ENCODE measurements at regions not wholly inside any gene's neighbourhood (a gene's known extent, or its start where the extent isn't known, plus 50 kb on each side); places are given as distances from the start of the nearest gene placed in this dataset.
"Not testable (repeated sequence)": the region's sequence is repeated elsewhere in the genome, so short reads cannot be mapped to it uniquely, and the experiment has no call there.

DNA sequence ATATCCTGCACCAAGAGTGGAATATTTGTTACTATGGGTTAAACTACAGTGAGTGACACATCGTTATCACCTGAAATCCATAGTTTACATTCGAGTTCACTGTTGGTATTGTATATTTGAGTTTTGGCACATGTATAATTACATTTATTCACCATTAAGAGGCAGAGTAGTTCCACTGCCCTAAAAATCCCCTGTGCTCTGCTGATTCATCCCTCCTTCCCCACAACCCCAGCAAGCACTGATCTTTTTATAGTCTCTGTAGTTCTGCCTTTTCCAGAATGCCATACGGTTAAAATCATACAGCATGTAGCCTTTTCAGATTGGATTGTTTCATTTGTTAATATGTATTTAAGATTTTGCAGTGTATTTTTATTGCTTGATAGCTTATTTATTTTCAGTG is 495.2 kb downstream of the DIRAS2 start:
- H3K4me3 ChIP-seq = no peak overlapping the region
- WGBS, 2 donors = 61 to 88% methylated on average over 3 of the region's 3 CpGs
- no peak overlapping the region for H3K27ac ChIP-seq
- no peaks in the 10 kb centered on the region for H3K36me3 ChIP-seq (ENCODE audit: low read depth, missing control alignments)
- no peak for DNase-seq
- H3K9me3 ChIP-seq = no peaks in the 10 kb centered on the region
- no peaks in the 10 kb centered on the region for H3K27me3 ChIP-seq
- TF ChIP-seq, protein P1, sequence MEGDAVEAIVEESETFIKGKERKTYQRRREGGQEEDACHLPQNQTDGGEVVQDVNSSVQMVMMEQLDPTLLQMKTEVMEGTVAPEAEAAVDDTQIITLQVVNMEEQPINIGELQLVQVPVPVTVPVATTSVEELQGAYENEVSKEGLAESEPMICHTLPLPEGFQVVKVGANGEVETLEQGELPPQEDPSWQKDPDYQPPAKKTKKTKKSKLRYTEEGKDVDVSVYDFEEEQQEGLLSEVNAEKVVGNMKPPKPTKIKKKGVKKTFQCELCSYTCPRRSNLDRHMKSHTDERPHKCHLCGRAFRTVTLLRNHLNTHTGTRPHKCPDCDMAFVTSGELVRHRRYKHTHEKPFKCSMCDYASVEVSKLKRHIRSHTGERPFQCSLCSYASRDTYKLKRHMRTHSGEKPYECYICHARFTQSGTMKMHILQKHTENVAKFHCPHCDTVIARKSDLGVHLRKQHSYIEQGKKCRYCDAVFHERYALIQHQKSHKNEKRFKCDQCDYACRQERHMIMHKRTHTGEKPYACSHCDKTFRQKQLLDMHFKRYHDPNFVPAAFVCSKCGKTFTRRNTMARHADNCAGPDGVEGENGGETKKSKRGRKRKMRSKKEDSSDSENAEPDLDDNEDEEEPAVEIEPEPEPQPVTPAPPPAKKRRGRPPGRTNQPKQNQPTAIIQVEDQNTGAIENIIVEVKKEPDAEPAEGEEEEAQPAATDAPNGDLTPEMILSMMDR (IDR thresholded peaks at IDR 0.05) = no peak
- TF ChIP-seq POLR2A (IDR thresholded peaks at IDR 0.05) = no peak
- H3K4me1 ChIP-seq = no peaks in the 10 kb centered on the region
- intact Hi-C loops (cut with DNase I; ENCODE audit: low total_unique reads) = no loop called here

DNA sequence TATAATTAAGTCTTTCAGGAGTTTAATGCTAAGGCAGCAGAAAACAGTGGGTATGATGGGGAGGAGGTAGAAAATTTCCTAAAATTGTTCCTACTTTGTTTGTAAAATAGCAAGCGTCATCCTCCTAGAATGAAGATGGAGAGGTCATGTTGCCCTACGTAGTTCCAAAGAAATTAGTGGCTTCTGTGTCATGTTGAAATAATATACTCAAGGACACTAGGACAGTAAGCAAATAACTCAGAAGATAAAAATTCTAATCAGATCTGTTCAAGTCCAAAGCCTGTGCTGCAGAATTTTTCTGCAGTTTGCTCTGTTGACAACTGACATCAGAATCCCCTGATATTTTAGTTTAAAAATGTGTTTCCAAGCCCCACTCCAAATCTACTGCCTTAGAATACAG is 486.3 kb downstream of the DIRAS2 start:
- DNase-seq = no peak
- Histone ChIP-seq H3K4me3 (no peak overlapping the region), H3K36me3 (ENCODE audit: low read depth, missing control alignments) (no peaks in the 10 kb centered on the region), H3K27me3 (no peaks in the 10 kb centered on the region), H3K27ac (no peak overlapping the region), H3K4me1 (no peaks in the 10 kb centered on the region), H3K9me3 (no peaks in the 10 kb centered on the region)
- intact Hi-C loops (cut with DNase I; ENCODE audit: low total_unique reads) = no loop called here
- 61 to 63% methylated on average over 2 of the region's 2 CpGs for WGBS, 2 donors
- TF ChIP-seq, protein P1 (IDR thresholded peaks at IDR 0.05) = no peak
- no peak for TF ChIP-seq POLR2A (IDR thresholded peaks at IDR 0.05)

- no peaks in the 10 kb centered on the region for H3K4me1 ChIP-seq
- H3K9me3 ChIP-seq = no peaks in the 10 kb centered on the region
- H3K27ac ChIP-seq = no peak overlapping the region
- no peak overlapping the region for H3K4me3 ChIP-seq
- no peak for DNase-seq
- intact Hi-C loops (cut with DNase I; ENCODE audit: low total_unique reads) = no loop called here
- H3K27me3 ChIP-seq = no peaks in the 10 kb centered on the region
- WGBS, 2 donors = 85 to 88% methylated on average over 5 of the region's 5 CpGs
- H3K36me3 ChIP-seq (ENCODE audit: low read depth, missing control alignments) = no peaks in the 10 kb centered on the region
- TF ChIP-seq, protein P1 (IDR thresholded peaks at IDR 0.05) = no peak
- TF ChIP-seq POLR2A (IDR thresholded peaks at IDR 0.05) = no peak
These were observed 480.3 kb downstream of the DIRAS2 start for GRCh38 chr9:90162326-90162725.

DNA sequence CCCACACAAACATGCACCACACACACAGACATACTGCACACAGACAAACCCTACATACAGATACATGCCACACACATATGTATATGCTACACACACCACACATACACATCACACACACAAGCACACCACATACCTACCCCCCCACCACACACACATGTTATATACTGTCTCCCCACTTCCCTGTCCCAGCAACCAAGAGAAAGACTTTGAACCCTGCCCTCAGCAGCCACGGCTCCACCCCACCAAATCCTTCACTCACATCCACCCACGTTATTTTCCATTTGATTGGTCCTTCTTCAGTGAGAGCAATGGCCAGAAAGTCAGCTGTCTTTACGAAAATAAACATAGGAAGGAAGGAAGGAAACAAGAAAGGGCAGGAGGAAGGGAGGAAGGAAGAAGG is 479.8 kb downstream of the DIRAS2 start:
- no peak overlapping the region for H3K27ac ChIP-seq
- TF ChIP-seq, protein P1 (IDR thresholded peaks at IDR 0.05) = no peak
- TF ChIP-seq POLR2A (IDR thresholded peaks at IDR 0.05) = no peak
- no peaks in the 10 kb centered on the region for H3K36me3 ChIP-seq (ENCODE audit: low read depth, missing control alignments)
- no peak for DNase-seq
- intact Hi-C loops (cut with DNase I; ENCODE audit: low total_unique reads) = no loop called here
- no peaks in the 10 kb centered on the region for H3K27me3 ChIP-seq
- WGBS, 2 donors = 56 to 61% methylated on average over 3 of the region's 3 CpGs
- H3K4me1 ChIP-seq = no peaks in the 10 kb centered on the region
- no peak overlapping the region for H3K4me3 ChIP-seq
- H3K9me3 ChIP-seq = no peaks in the 10 kb centered on the region

- H3K36me3 ChIP-seq (ENCODE audit: low read depth, missing control alignments) = no peaks in the 10 kb centered on the region
- no peak overlapping the region for H3K27ac ChIP-seq
- H3K4me1 ChIP-seq = no peaks in the 10 kb centered on the region
- H3K9me3 ChIP-seq = no peaks in the 10 kb centered on the region
- no peak for DNase-seq
- intact Hi-C loops (cut with DNase I; ENCODE audit: low total_unique reads) = no loop called here
- no peak overlapping the region for H3K4me3 ChIP-seq
- no peak for TF ChIP-seq POLR2A (IDR thresholded peaks at IDR 0.05)
- TF ChIP-seq, protein P1 (IDR thresholded peaks at IDR 0.05) = no peak
- 78 to 93% methylated on average over 6 of the region's 6 CpGs for WGBS, 2 donors
- no peaks in the 10 kb centered on the region for H3K27me3 ChIP-seq
These were observed 477.3 kb downstream of the DIRAS2 start for GRCh38 chr9:90165281-90165680.

DNA sequence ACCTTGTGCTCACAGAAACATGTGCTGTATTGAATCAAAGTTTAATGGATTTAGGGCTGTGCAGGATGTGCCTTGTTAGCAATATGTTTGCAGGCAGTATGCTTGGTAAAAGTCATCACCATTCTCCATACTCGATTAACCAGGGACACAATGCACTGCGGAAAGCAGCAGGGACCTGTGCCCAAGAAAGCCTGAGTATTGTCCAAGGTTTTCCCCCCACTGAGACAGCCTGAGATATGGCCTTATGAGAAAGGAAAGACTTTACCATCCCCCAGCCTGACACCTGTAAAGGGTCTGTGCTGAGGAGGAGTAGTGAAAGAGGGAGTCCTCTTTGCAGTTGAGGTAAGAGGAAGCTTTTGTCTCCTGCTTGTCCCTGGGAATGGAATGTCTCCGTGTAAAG is 476.2 kb downstream of the DIRAS2 start:
- H3K4me1 ChIP-seq; H3K27me3 ChIP-seq; H3K27ac ChIP-seq; intact Hi-C loops (cut with DNase I; ENCODE audit: low total_unique reads); H3K36me3 ChIP-seq (ENCODE audit: low read depth, missing control alignments); H3K4me3 ChIP-seq; H3K9me3 ChIP-seq; DNase-seq: not testable (repeated sequence)
- 46 to 55% methylated on average over 3 of the region's 3 CpGs for whole genome bisulfite sequencing, 2 donors

Measured in testis (tissue), 2 donors.